ENCODE measurements at regions not wholly inside any gene's neighbourhood (a gene's known extent, or its start where the extent isn't known, plus 50 kb on each side); places are given as distances from the start of the nearest gene placed in this dataset.
"Not testable (repeated sequence)": the region's sequence is repeated elsewhere in the genome, so short reads cannot be mapped to it uniquely, and the experiment has no call there.

GRCh38 chr1:64363111-64363510 is 106.8 kb upstream of the CACHD1 start:
- DNase-seq: no peak

GRCh38 chr1:64363616-64364015 is 106.3 kb upstream of the CACHD1 start:
- DNase-seq: no peak

- no peak for DNase-seq
Observed at GRCh38 chr1:64366821-64367220, 103.1 kb upstream of the CACHD1 start.

GRCh38 chr1:64368344-64368743 is 101.6 kb upstream of the CACHD1 start:
- no peak for DNase-seq

- no peak for DNase-seq
Observed at GRCh38 chr1:64378826-64379225, 91.1 kb upstream of the CACHD1 start.

GRCh38 chr1:64387389-64388285 is 82.3 kb upstream of the CACHD1 start:
- no peak for DNase-seq

- no peak for DNase-seq
Observed at GRCh38 chr1:64388336-64388735, 81.6 kb upstream of the CACHD1 start.

GRCh38 chr1:64392109-64392508 is 77.8 kb upstream of the CACHD1 start:
- no peak for DNase-seq

GRCh38 chr1:64393790-64394189 is 76.1 kb upstream of the CACHD1 start:
- no peak for DNase-seq

- no peak for DNase-seq
Observed at GRCh38 chr1:64396817-64397216, 73.1 kb upstream of the CACHD1 start.

GRCh38 chr1:64397541-64397940 is 72.4 kb upstream of the CACHD1 start:
- no peak for DNase-seq

GRCh38 chr1:64398936-64399335 is 71.0 kb upstream of the CACHD1 start:
- no peak for DNase-seq

- DNase-seq: no peak
Observed at GRCh38 chr1:64401285-64401684, 68.6 kb upstream of the CACHD1 start.

GRCh38 chr1:64403331-64403730 is 66.6 kb upstream of the CACHD1 start:
- no peak for DNase-seq

- DNase-seq: no peak
Observed at GRCh38 chr1:64404202-64404601, 65.7 kb upstream of the CACHD1 start.

GRCh38 chr1:64405833-64406232 is 64.1 kb upstream of the CACHD1 start:
- DNase-seq: no peak

- DNase-seq: no peak
Observed at GRCh38 chr1:64410217-64410616, 59.7 kb upstream of the CACHD1 start.

GRCh38 chr1:64414855-64415546 is 54.9 kb upstream of the CACHD1 start:
- not testable (repeated sequence) for DNase-seq

GRCh38 chr1:64417803-64418202 is 52.1 kb upstream of the CACHD1 start:
- no peak for DNase-seq
